K562 (cell line): ENCODE measurements at regions not wholly inside any gene's neighbourhood (a gene's known extent, or its start where the extent isn't known, plus 50 kb on each side); places are given as distances from the start of the nearest gene placed in this dataset.

Experiments used
- ATAC-seq: fragments of 200-7000 bp; cut with Tn5 transposase; 3 replicates; pipeline ENCODE4 v1.9.1; 2020; ENCODE audit warnings: moderate library complexity
- BruUV-seq: library from RNA; stranded (reverse); fragments of 400-500 nt; replicated peaks from 2 replicates; lab custom pipeline; 2021; lab: Mats Ljungman, UMichigan
- CTCF ChIA-PET: fragments of 300-600 bp; formaldehyde crosslinking; extraction: SDS; loops from one replicate; lab custom pipeline; 2021; ENCODE audit warnings: low intra/inter-chr PET ratio; lab: Yijun Ruan, JAX
- POLR2A ChIA-PET: fragments of 300-600, 350-650 bp; sonication (Branson Sonifier 250); formaldehyde crosslinking; extraction: SDS; loops from one replicate; lab custom pipeline; 2021; ENCODE audit warnings: antibody characterized with exemption, inconsistent platforms; lab: Yijun Ruan, JAX
- DNase-seq, 4 experiments: peaks; one replicate each; pipeline versions ENCODE4 v3.0.0 to v3.0.0-alpha.2; 2011 to 2018; ENCODE audit warnings: low spot score in 3 of 4, mixed read lengths in 3 of 4; ENCODE audit errors: extremely low read depth in 1 of 4
- FAIRE-seq: peaks from 2 replicates; lab custom pipeline; 2011; peaks lifted over from hg19 to GRCh38; lab: Jason Lieb, UNC
- H2AFZ ChIP-seq: 2 replicates; pipeline ENCODE4 v1.6.0; 2011; ENCODE audit warnings: low read depth, low read length, control low read depth, inconsistent platforms
- H3K27ac ChIP-seq: fragments of 200-600 bp; 3 replicates; pipeline ENCODE4 v1.8.0; 2011; ENCODE audit warnings: low read depth, mild to moderate bottlenecking, control low read depth, inconsistent platforms, low read length, moderate library complexity, mixed read lengths; ENCODE audit errors: extremely low read depth
- H3K27me3 ChIP-seq, 2 experiments: fragments of 300-600 bp in 1 of 2; 2 replicates in 1 of 2; 3 replicates in 1 of 2; pipeline versions ENCODE4 v1.6.0 to v1.8.0; 2011; ENCODE audit warnings: inconsistent platforms in 2 of 2, low read length in 2 of 2, mild to moderate bottlenecking in 1 of 2, mixed read lengths in 1 of 2, moderate library complexity in 1 of 2; ENCODE audit not compliant: control insufficient read depth in 2 of 2, insufficient read depth in 2 of 2
- H3K36me3 ChIP-seq: fragments of 300-600 bp; 3 replicates; pipeline ENCODE4 v1.8.0; 2011; ENCODE audit warnings: mild to moderate bottlenecking, low read length, inconsistent platforms; ENCODE audit not compliant: control insufficient read depth, insufficient read depth
- H3K4me1 ChIP-seq, 2 experiments: fragments of 200-600 bp in 1 of 2; replicated peaks in 1 of 2; 2 replicates in 1 of 2; 3 replicates in 1 of 2; pipeline versions ENCODE4 v1.5.1 to v1.8.0; 2011; ENCODE audit warnings: inconsistent platforms in 2 of 2, low read length in 2 of 2, mild to moderate bottlenecking in 1 of 2, mixed read lengths in 1 of 2, moderate library complexity in 1 of 2; ENCODE audit not compliant: control insufficient read depth in 2 of 2, insufficient read depth in 2 of 2
- H3K4me2 ChIP-seq: 2 replicates; pipeline ENCODE4 v1.6.1; 2011; ENCODE audit warnings: low read length, control low read depth, inconsistent platforms, mixed read lengths; ENCODE audit not compliant: insufficient read depth
- H3K4me3 ChIP-seq: fragments of 200-600 bp; sonication (generic), shearing (Covaris generic); 2 replicates; pipeline ENCODE4 v1.5.1; 2016; ENCODE audit warnings: control low read depth, inconsistent platforms
- H3K79me2 ChIP-seq: fragments of 200-600 bp; 3 replicates; pipeline ENCODE4 v1.8.0; 2011; ENCODE audit warnings: low read length, inconsistent platforms; ENCODE audit not compliant: control insufficient read depth, insufficient read depth
- H3K9ac ChIP-seq, 2 experiments: 2 replicates each; pipeline versions ENCODE4 v1.6.0 to v1.6.1; 2011; ENCODE audit warnings: low read depth in 2 of 2, low read length in 2 of 2, control low read depth in 1 of 2, inconsistent platforms in 1 of 2, mild to moderate bottlenecking in 1 of 2, mixed read lengths in 1 of 2; ENCODE audit not compliant: insufficient read depth in 1 of 2
- H3K9me1 ChIP-seq: one replicate; pipeline ENCODE4 v1.6.0; 2011; ENCODE audit warnings: inconsistent platforms, mild to moderate bottlenecking, low read length, moderate library complexity; ENCODE audit not compliant: control insufficient read depth, insufficient read depth
- H3K9me3 ChIP-seq: replicated peaks from 2 replicates; pipeline ENCODE4 v1.5.1; 2011; ENCODE audit warnings: low read depth, low read length, inconsistent platforms; ENCODE audit not compliant: control insufficient read depth, insufficient read depth
- H4K20me1 ChIP-seq: replicated peaks from 2 replicates; pipeline ENCODE4 v1.6.1; 2011; ENCODE audit warnings: low read length, inconsistent platforms, mixed read lengths; ENCODE audit not compliant: control insufficient read depth, insufficient read depth
- HDAC8 ChIP-seq: fragments of 450-650 bp; IDR thresholded peaks from 2 replicates; pipeline ENCODE4 v1.6.1; 2016; ENCODE audit warnings: mild to moderate bottlenecking, missing genetic modification characterization, moderate library complexity, missing compliant biosample characterization
- ID3 ChIP-seq, 2 experiments: fragments of 250-450 bp in 1 of 2; fragments of 450-650 bp in 1 of 2; sonication (Bioruptor Pico) in 1 of 2; IDR thresholded peaks; 2 replicates each; pipeline versions ENCODE4 v1.6.1 to v1.8.0; 2016 to 2021; ENCODE audit warnings: mild to moderate bottlenecking in 2 of 2, moderate library complexity in 2 of 2, missing compliant biosample characterization in 1 of 2, missing genetic modification characterization in 1 of 2
- JUNB ChIP-seq: fragments of 450-650 bp; formaldehyde crosslinking; conservative IDR thresholded peaks from 2 replicates; pipeline ENCODE4 v1.4.0; 2020; ENCODE audit warnings: mild to moderate bottlenecking
- JUND ChIP-seq, 2 experiments: IDR thresholded peaks; 2 replicates in 1 of 2; 3 replicates in 1 of 2; pipeline ENCODE4 v1.6.1; 2011; ENCODE audit warnings: borderline replicate concordance in 2 of 2, low read depth in 2 of 2, low read length in 2 of 2, improper control_type of control experiment in 1 of 2, missing biosample characterization in 1 of 2, missing genetic modification characterization in 1 of 2, missing genetic modification reagents in 1 of 2
- TCF15 ChIP-seq: fragments of 250-450 bp; sonication (Bioruptor Pico); IDR thresholded peaks from 2 replicates; pipeline ENCODE4 v1.8.0; 2022; ENCODE audit warnings: moderate library complexity, mild to moderate bottlenecking, inconsistent platforms
- WGBS: fragments of 100-300 bp; shearing (Covaris generic); methylation state at CpG from one replicate; pipeline ENCODE4 v1.1.6; 2016; ENCODE audit warnings: low coverage, mixed read lengths; ENCODE audit not compliant: insufficient coverage; ENCODE audit errors: missing lambda C conversion rate; 5-methylcytosine and 5-hydroxymethylcytosine counted together
- in situ Hi-C: fragments of 300-500 bp; cut with MboI; formaldehyde crosslinking; loops from 4 replicates; pipeline ENCODE4 v1.15.0; 2018; ENCODE audit warnings: inconsistent platforms, mixed read lengths
- intact Hi-C: fragments of 100-400 bp; cut with micrococcal nuclease; formaldehyde crosslinking; loops from 2 replicates; pipeline ENCODE4 v1.14.2; 2022

GRCh38 chr13:53569453-53569852 is 540.8 kb downstream of the OLFM4 start:
- Histone ChIP-seq H4K20me1 (no peaks in the 10 kb centered on the region), H3K27me3 (no peaks in the 10 kb centered on the region), H3K4me2 (no peak overlapping the region), H3K9me1 (no peaks in the 10 kb centered on the region), H3K27ac (no peak overlapping the region), H3K79me2 (no peaks in the 10 kb centered on the region), H3K4me1 (no peaks in the 10 kb centered on the region), H3K9ac (no peak overlapping the region), H3K9me3 (no peaks in the 10 kb centered on the region), H3K4me3 (no peak overlapping the region), H3K36me3 (no peaks in the 10 kb centered on the region), H2AFZ (no peak overlapping the region)
- no TSS peak for BruUV-seq
- POLR2A ChIA-PET, result no interaction called here
- intact Hi-C loops (no loop called here), in situ Hi-C loops (no loop called here)
- FAIRE-seq, result no peak
- ATAC-seq, result no peak
- 0% methylated on average over 2 of the region's 2 CpGs for WGBS
- CTCF ChIA-PET, result no interaction called here
- TF ChIP-seq HDAC8 (tag), result no peak
- no peak for TF ChIP-seq JUND (IDR thresholded peaks at IDR 0.05; ENCODE audit: borderline replicate concordance, low read depth, low read length)
- TF ChIP-seq JUND (tag; IDR thresholded peaks at IDR 0.05; ENCODE audit: borderline replicate concordance, low read depth, low read length), result no peak
- TF ChIP-seq TCF15 (CRISPR knock-in tag), result no peak
- no peak for TF ChIP-seq ID3 (CRISPR knock-in tag; IDR thresholded peaks at IDR 0.05)
- TF ChIP-seq ID3 (tag; IDR thresholded peaks at IDR 0.05), result no peak
- TF ChIP-seq JUNB, result no peak
- no peak for DNase-seq
